ENCODE measurements at regions not wholly inside any gene's neighbourhood (a gene's known extent, or its start where the extent isn't known, plus 50 kb on each side); places are given as distances from the start of the nearest gene placed in this dataset.

DNA sequence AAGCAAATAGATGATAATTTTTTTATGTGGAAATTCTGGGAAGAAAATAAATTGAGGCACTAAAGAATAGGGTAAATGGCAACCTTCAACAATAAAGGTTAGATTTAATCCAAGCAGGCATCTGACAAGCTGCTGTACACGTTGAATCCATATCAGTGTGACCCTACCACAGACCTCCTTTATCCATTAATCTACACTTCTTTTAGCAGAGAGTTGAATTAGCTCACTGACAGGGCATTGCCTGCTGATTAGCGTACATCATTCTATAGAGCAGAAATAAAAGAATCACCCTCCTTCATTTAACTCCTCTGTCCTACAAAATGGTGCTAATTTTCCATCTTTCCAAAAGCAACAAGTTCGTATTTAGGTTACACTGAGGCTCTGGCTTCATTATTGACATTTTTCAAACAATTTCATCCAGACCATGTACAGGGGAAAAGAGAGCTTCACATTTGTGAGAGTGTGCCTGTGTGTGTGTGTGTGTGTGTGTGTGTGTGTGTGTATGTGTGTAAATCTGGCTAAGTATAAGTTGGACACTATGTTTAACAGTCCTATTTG, 356.0 kb downstream of the TFEC start:
- no peak overlapping the region for H3K27ac ChIP-seq
- H3K9me3 Mint-ChIP-seq: no peaks in the 10 kb centered on the region
- H3K36me3 Mint-ChIP-seq: no peaks in the 10 kb centered on the region
- H3K79me2 ChIP-seq (ENCODE audit: low read depth): no peaks in the 10 kb centered on the region
- no peaks in the 10 kb centered on the region for H3K9me3 ChIP-seq (ENCODE audit: low read depth)
- no peak for TF ChIP-seq EZH2phosphoT487 (IDR thresholded peaks at IDR 0.05)
- no peak for TF ChIP-seq EZH2 (IDR thresholded peaks at IDR 0.05)
- TF ChIP-seq, protein P1, sequence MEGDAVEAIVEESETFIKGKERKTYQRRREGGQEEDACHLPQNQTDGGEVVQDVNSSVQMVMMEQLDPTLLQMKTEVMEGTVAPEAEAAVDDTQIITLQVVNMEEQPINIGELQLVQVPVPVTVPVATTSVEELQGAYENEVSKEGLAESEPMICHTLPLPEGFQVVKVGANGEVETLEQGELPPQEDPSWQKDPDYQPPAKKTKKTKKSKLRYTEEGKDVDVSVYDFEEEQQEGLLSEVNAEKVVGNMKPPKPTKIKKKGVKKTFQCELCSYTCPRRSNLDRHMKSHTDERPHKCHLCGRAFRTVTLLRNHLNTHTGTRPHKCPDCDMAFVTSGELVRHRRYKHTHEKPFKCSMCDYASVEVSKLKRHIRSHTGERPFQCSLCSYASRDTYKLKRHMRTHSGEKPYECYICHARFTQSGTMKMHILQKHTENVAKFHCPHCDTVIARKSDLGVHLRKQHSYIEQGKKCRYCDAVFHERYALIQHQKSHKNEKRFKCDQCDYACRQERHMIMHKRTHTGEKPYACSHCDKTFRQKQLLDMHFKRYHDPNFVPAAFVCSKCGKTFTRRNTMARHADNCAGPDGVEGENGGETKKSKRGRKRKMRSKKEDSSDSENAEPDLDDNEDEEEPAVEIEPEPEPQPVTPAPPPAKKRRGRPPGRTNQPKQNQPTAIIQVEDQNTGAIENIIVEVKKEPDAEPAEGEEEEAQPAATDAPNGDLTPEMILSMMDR (IDR thresholded peaks at IDR 0.05): no peak
- H4K20me1 ChIP-seq (ENCODE audit: low read depth): no peaks in the 10 kb centered on the region
- H3K4me1 Mint-ChIP-seq: peaks cover 6% of the 10 kb centered on the region
- no peaks in the 10 kb centered on the region for H3K27me3 ChIP-seq
- no peak overlapping the region for H3K4me3 Mint-ChIP-seq
- H3F3A ChIP-seq (ENCODE audit: low read depth): no peaks in the 10 kb centered on the region
- H3K36me3 ChIP-seq: no peaks in the 10 kb centered on the region
- no peaks in the 10 kb centered on the region for H3K27me3 Mint-ChIP-seq (ENCODE audit: insufficient read depth, low read depth)
- H3K4me1 ChIP-seq: no peaks in the 10 kb centered on the region
- H3K9ac ChIP-seq: no peak overlapping the region
- H3K4me2 ChIP-seq: no peak overlapping the region
- no peak overlapping the region for H2AFZ ChIP-seq (replicated peaks)
- H3K4me3 ChIP-seq: no peak overlapping the region
- no peak for DNase-seq (ENCODE audit: low spot score)
- no peak overlapping the region for H3K27ac Mint-ChIP-seq

DNA sequence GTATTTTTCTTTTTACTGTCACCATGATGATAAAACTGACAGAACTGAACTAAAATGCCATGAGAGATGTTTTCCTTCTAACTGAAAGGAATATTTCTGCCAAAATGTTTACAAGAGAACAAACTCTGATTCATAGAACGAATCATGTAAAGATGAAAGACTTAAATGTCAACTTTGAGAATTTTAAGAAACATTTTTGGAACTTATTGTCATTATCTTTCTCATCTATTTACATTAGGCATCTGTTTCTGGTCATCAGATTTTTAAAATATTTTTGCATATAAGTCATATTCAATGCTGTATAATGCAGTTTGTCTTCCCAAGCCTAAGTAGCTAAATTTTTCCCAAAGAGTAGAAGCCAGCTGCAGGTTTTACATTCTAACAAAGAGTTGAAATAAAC, 358.5 kb downstream of the TFEC start:
- TF ChIP-seq, protein P1 (IDR thresholded peaks at IDR 0.05): no peak
- no peak for TF ChIP-seq EZH2 (IDR thresholded peaks at IDR 0.05)
- no peak for TF ChIP-seq EZH2phosphoT487 (IDR thresholded peaks at IDR 0.05)
- H3K4me1 ChIP-seq: no peaks in the 10 kb centered on the region
- no peak overlapping the region for H3K9ac ChIP-seq
- H3K27ac Mint-ChIP-seq: no peak overlapping the region
- DNase-seq (ENCODE audit: low spot score): no peak
- H3K27me3 ChIP-seq: no peaks in the 10 kb centered on the region
- H3K36me3 ChIP-seq: no peaks in the 10 kb centered on the region
- H3K4me3 ChIP-seq: no peak overlapping the region
- no peaks in the 10 kb centered on the region for H3K9me3 Mint-ChIP-seq
- no peaks in the 10 kb centered on the region for H3K36me3 Mint-ChIP-seq
- no peaks in the 10 kb centered on the region for H4K20me1 ChIP-seq (ENCODE audit: low read depth)
- no peak overlapping the region for H3K27ac ChIP-seq
- no peak overlapping the region for H3K4me3 Mint-ChIP-seq
- H3K27me3 Mint-ChIP-seq (ENCODE audit: insufficient read depth, low read depth): no peaks in the 10 kb centered on the region
- no peaks in the 10 kb centered on the region for H3F3A ChIP-seq (ENCODE audit: low read depth)
- peaks cover 6% of the 10 kb centered on the region for H3K4me1 Mint-ChIP-seq
- no peaks in the 10 kb centered on the region for H3K9me3 ChIP-seq (ENCODE audit: low read depth)
- no peak overlapping the region for H3K4me2 ChIP-seq
- H3K79me2 ChIP-seq (ENCODE audit: low read depth): no peaks in the 10 kb centered on the region
- H2AFZ ChIP-seq (replicated peaks): no peak overlapping the region

DNA sequence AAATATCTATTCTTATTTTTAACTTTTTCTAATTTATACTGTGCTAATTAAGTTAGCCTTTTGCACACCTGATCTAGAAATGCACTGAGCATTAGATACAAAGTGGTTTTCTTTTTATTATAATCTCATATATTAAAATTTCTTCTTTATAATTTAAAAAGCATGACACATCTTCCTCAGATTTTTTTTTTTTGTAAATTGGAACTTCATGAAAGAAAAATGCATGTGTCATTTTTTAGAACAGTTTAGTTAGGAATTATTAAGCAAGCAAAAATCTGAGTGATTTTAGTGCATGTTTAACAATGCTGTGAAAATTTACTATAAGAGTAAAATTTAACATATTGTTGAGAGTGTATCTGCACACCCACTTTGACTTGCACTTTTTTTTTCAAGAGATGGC, 367.9 kb downstream of the TFEC start:
- no peaks in the 10 kb centered on the region for H3K36me3 ChIP-seq
- Mint-ChIP-seq H3K9me3 (no peaks in the 10 kb centered on the region), H3K27ac (no peak overlapping the region), H3K36me3 (no peaks in the 10 kb centered on the region), H3K27me3 (ENCODE audit: insufficient read depth, low read depth) (no peaks in the 10 kb centered on the region), H3K4me3 (no peak overlapping the region), H3K4me1 (peaks cover 6% of the 10 kb centered on the region)
- H3K27me3 ChIP-seq: no peaks in the 10 kb centered on the region
- H3K9me3 ChIP-seq (ENCODE audit: low read depth): no peaks in the 10 kb centered on the region
- H3K79me2 ChIP-seq (ENCODE audit: low read depth): no peaks in the 10 kb centered on the region
- TF ChIP-seq EZH2phosphoT487 (IDR thresholded peaks at IDR 0.05) (no peak), EZH2 (IDR thresholded peaks at IDR 0.05) (no peak)
- TF ChIP-seq, protein P1 (IDR thresholded peaks at IDR 0.05): no peak
- no peaks in the 10 kb centered on the region for H3F3A ChIP-seq (ENCODE audit: low read depth)
- no peak overlapping the region for H2AFZ ChIP-seq (replicated peaks)
- H3K4me3 ChIP-seq: no peak overlapping the region
- no peak overlapping the region for H3K4me2 ChIP-seq
- no peak overlapping the region for H3K9ac ChIP-seq
- no peaks in the 10 kb centered on the region for H4K20me1 ChIP-seq (ENCODE audit: low read depth)
- H3K4me1 ChIP-seq: no peaks in the 10 kb centered on the region
- H3K27ac ChIP-seq: no peak overlapping the region
- DNase-seq (ENCODE audit: low spot score): no peak
